ENCODE measurements at regions not wholly inside any gene's neighbourhood (a gene's known extent, or its start where the extent isn't known, plus 50 kb on each side); places are given as distances from the start of the nearest gene placed in this dataset.
A peak's percentile ranks its signal among the peaks of the same experiment; 100 is the strongest.
"Not testable (repeated sequence)": the region's sequence is repeated elsewhere in the genome, so short reads cannot be mapped to it uniquely, and the experiment has no call there.

GRCh38 chr6:135644394-135644793 is 146.9 kb upstream of the AHI1 start:
- DNase-seq (ENCODE audit: extremely low read depth, low read depth), result no peak

- DNase-seq (ENCODE audit: extremely low read depth, low read depth), result no peak
Measured at GRCh38 chr6:135647521-135647920, 150.0 kb upstream of the AHI1 start.

- no peak for DNase-seq (ENCODE audit: extremely low read depth, low read depth)
Measured at GRCh38 chr6:135651964-135652755, 154.6 kb upstream of the AHI1 start.

GRCh38 chr6:135655055-135655454 is 157.5 kb upstream of the AHI1 start:
- no peak for DNase-seq (ENCODE audit: extremely low read depth, low read depth)

- DNase-seq (ENCODE audit: extremely low read depth, low read depth), result no peak
Measured at GRCh38 chr6:135657207-135657606, 159.7 kb upstream of the AHI1 start.

- no peak for DNase-seq (ENCODE audit: extremely low read depth, low read depth)
Measured at GRCh38 chr6:135658481-135658880, 160.9 kb upstream of the AHI1 start.

- DNase-seq (ENCODE audit: extremely low read depth, low read depth), result no peak
Measured at GRCh38 chr6:135658916-135659315, 161.4 kb upstream of the AHI1 start.

- no peak for DNase-seq (ENCODE audit: extremely low read depth, low read depth)
Measured at GRCh38 chr6:135664527-135664926, 167.0 kb upstream of the AHI1 start.

GRCh38 chr6:135665935-135666334 is 168.4 kb upstream of the AHI1 start:
- DNase-seq (ENCODE audit: extremely low read depth, low read depth), result no peak

GRCh38 chr6:135667691-135668455 is 170.3 kb upstream of the AHI1 start:
- peak; percentile 16 for DNase-seq (ENCODE audit: extremely low read depth, low read depth)

GRCh38 chr6:135672256-135672655 is 174.7 kb upstream of the AHI1 start:
- no peak for DNase-seq (ENCODE audit: extremely low read depth, low read depth)

GRCh38 chr6:135673501-135674309 is 176.2 kb upstream of the AHI1 start:
- DNase-seq (ENCODE audit: extremely low read depth, low read depth), result no peak

- DNase-seq (ENCODE audit: extremely low read depth, low read depth), result no peak
Measured at GRCh38 chr6:135675026-135675425, 176.5 kb upstream of the PDE7B start.

GRCh38 chr6:135675862-135676261 is 175.6 kb upstream of the PDE7B start:
- peak; percentile 56 for DNase-seq (ENCODE audit: extremely low read depth, low read depth)

GRCh38 chr6:135680964-135681913 is 170.3 kb upstream of the PDE7B start:
- DNase-seq (ENCODE audit: extremely low read depth, low read depth), result no peak

- DNase-seq (ENCODE audit: extremely low read depth, low read depth), result no peak
Measured at GRCh38 chr6:135686784-135687301, 164.7 kb upstream of the PDE7B start.

- not testable (repeated sequence) for DNase-seq (ENCODE audit: extremely low read depth, low read depth)
Measured at GRCh38 chr6:135688476-135688875, 163.0 kb upstream of the PDE7B start.

GRCh38 chr6:135692426-135692825 is 159.1 kb upstream of the PDE7B start:
- no peak for DNase-seq (ENCODE audit: extremely low read depth, low read depth)

GRCh38 chr6:135693811-135694370 is 157.6 kb upstream of the PDE7B start:
- no peak for DNase-seq (ENCODE audit: extremely low read depth, low read depth)

GRCh38 chr6:135699705-135700104 is 151.8 kb upstream of the PDE7B start:
- DNase-seq (ENCODE audit: extremely low read depth, low read depth), result no peak
